Vagina (tissue), 2 donors: ENCODE measurements at regions not wholly inside any gene's neighbourhood (a gene's known extent, or its start where the extent isn't known, plus 50 kb on each side); places are given as distances from the start of the nearest gene placed in this dataset.

ENCODE experiments used
- CTCF ChIP-seq, 3 experiments: fragments of 450-650 bp in 2 of 3; fragments of 200-600 bp in 1 of 3; sonication (generic) in 1 of 3; IDR thresholded peaks; one replicate each; pipeline ENCODE4 v1.5.1; 2017 to 2019; ENCODE audit warnings: antibody characterized with exemption in 3 of 3, mild to moderate bottlenecking in 2 of 3, moderate library complexity in 2 of 3
- POLR2A ChIP-seq, 2 donors: fragments of 450-650 bp; IDR thresholded peaks; one replicate each; pipeline ENCODE4 v1.6.1; 2017; ENCODE audit warnings: antibody characterized with exemption in 2 of 2, mild to moderate bottlenecking in 2 of 2, moderate library complexity in 2 of 2

DNA sequence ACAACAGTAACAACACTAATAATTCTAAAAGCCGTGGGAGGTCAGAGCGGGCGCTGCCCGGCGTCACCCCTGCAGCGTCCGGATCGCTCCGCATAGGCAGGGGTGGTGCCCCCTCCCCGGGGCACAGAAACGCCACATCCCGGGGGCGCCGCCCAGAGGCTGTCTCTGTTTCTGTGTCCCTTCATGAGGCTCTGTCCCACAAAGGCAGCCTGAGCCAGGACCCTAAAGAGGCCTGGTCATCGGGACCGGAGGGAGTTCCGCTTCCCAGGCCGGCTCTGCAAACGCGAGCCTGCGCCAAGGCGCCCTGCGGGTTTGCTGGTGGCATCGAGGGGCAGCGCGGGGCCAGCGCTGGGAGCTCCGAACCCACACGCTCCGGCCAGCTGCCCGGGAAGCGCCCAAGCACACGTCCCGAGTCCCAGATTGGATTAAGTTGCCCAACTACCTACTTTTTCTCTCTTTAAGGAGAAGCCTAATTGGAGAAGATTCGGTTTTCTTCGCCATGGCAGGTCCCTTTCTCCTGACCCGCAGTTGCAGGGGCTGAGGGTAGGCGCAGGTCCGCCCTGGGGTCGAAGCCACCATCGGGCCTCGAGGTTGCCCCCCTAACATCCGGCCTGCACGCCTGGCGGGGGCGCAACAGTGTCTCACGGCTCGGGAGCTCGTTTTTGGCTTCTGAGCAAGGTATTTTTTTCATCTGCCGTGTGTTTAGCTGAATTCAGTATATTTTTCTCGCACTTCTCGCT lies 421.7 kb downstream of the VRK1 start:
- no peak for TF ChIP-seq POLR2A (IDR thresholded peaks at IDR 0.05)
- no peak for TF ChIP-seq CTCF (IDR thresholded peaks at IDR 0.05)
